ENCODE measurements at regions not wholly inside any gene's neighbourhood (a gene's known extent, or its start where the extent isn't known, plus 50 kb on each side); places are given as distances from the start of the nearest gene placed in this dataset.
"Not testable (repeated sequence)": the region's sequence is repeated elsewhere in the genome, so short reads cannot be mapped to it uniquely, and the experiment has no call there.

GRCh38 chr14:84288781-84289180 is 1241.2 kb upstream of the FLRT2 start:
- ATAC-seq: no peak
- no peak for DNase-seq (ENCODE audit: low spot score)

- ATAC-seq (no peak), DNase-seq (ENCODE audit: low spot score) (no peak)
Measured at GRCh38 chr14:84298663-84299195, 1231.2 kb upstream of the FLRT2 start.

- DNase-seq (ENCODE audit: low spot score) (no peak), ATAC-seq (no peak)
Measured at GRCh38 chr14:84303140-84303539, 1226.8 kb upstream of the FLRT2 start.

GRCh38 chr14:84312551-84312950 is 1217.4 kb upstream of the FLRT2 start:
- no peak for DNase-seq (ENCODE audit: low spot score)
- ATAC-seq: no peak

- no peak for ATAC-seq
Measured at GRCh38 chr14:84323450-84323849, 1206.5 kb upstream of the FLRT2 start.

GRCh38 chr14:84323978-84324377 is 1206.0 kb upstream of the FLRT2 start:
- no peak for DNase-seq (ENCODE audit: low spot score)
- ATAC-seq: no peak

More at GRCh38 chr14:84323450-84323849, 1206.5 kb upstream of the FLRT2 start:
- DNase-seq (ENCODE audit: low spot score): no peak

- DNase-seq (ENCODE audit: low spot score) (no peak), ATAC-seq (no peak)
Measured at GRCh38 chr14:84336433-84336832, 1193.5 kb upstream of the FLRT2 start.

GRCh38 chr14:84340938-84341337 is 1189.0 kb upstream of the FLRT2 start:
- ATAC-seq (no peak), DNase-seq (ENCODE audit: low spot score) (no peak)

- ATAC-seq; DNase-seq (ENCODE audit: low spot score): not testable (repeated sequence)
Measured at GRCh38 chr14:84341867-84342266, 1188.1 kb upstream of the FLRT2 start.

- DNase-seq (ENCODE audit: low spot score): no peak
- ATAC-seq: no peak
Measured at GRCh38 chr14:84343656-84344055, 1186.3 kb upstream of the FLRT2 start.

- ATAC-seq (no peak), DNase-seq (ENCODE audit: low spot score) (no peak)
Measured at GRCh38 chr14:84351646-84352045, 1178.3 kb upstream of the FLRT2 start.

- ATAC-seq (no peak), DNase-seq (ENCODE audit: low spot score) (no peak)
Measured at GRCh38 chr14:84361476-84361875, 1168.5 kb upstream of the FLRT2 start.

GRCh38 chr14:84375235-84375634 is 1154.7 kb upstream of the FLRT2 start:
- ATAC-seq: no peak
- no peak for DNase-seq (ENCODE audit: low spot score)

GRCh38 chr14:84390010-84390409 is 1139.9 kb upstream of the FLRT2 start:
- ATAC-seq (no peak), DNase-seq (ENCODE audit: low spot score) (no peak)

GRCh38 chr14:84397631-84398030 is 1132.3 kb upstream of the FLRT2 start:
- no peak for DNase-seq (ENCODE audit: low spot score)
- ATAC-seq: no peak

GRCh38 chr14:84399296-84399910 is 1130.5 kb upstream of the FLRT2 start:
- no peak for ATAC-seq
- no peak for DNase-seq (ENCODE audit: low spot score)

- DNase-seq (ENCODE audit: low spot score) (no peak), ATAC-seq (no peak)
Measured at GRCh38 chr14:84401631-84402030, 1128.3 kb upstream of the FLRT2 start.

- ATAC-seq (no peak), DNase-seq (ENCODE audit: low spot score) (no peak)
Measured at GRCh38 chr14:84403585-84403984, 1126.4 kb upstream of the FLRT2 start.

GRCh38 chr14:84404246-84404645 is 1125.7 kb upstream of the FLRT2 start:
- no peak for ATAC-seq
- no peak for DNase-seq (ENCODE audit: low spot score)

GRCh38 chr14:84409435-84409834 is 1120.5 kb upstream of the FLRT2 start:
- ATAC-seq (no peak), DNase-seq (ENCODE audit: low spot score) (no peak)

- ATAC-seq (no peak), DNase-seq (ENCODE audit: low spot score) (no peak)
Measured at GRCh38 chr14:84410344-84410743, 1119.6 kb upstream of the FLRT2 start.

GRCh38 chr14:84420221-84420620 is 1109.7 kb upstream of the FLRT2 start:
- no peak for DNase-seq (ENCODE audit: low spot score)

GRCh38 chr14:84421621-84422020 is 1108.3 kb upstream of the FLRT2 start:
- DNase-seq (ENCODE audit: low spot score): no peak
- no peak for ATAC-seq

More at GRCh38 chr14:84420221-84420620, 1109.7 kb upstream of the FLRT2 start:
- no peak for ATAC-seq
